ENCODE measurements at regions not wholly inside any gene's neighbourhood (a gene's known extent, or its start where the extent isn't known, plus 50 kb on each side); places are given as distances from the start of the nearest gene placed in this dataset.

GRCh38 chr9:129362287-129363000 is 184.4 kb upstream of the IER5L start:
- Histone ChIP-seq H3K27ac (no peak overlapping the region), H3K4me3 (no peak overlapping the region)
- DNase-seq (ENCODE audit: low spot score), result no peak
- TF ChIP-seq, protein P1, sequence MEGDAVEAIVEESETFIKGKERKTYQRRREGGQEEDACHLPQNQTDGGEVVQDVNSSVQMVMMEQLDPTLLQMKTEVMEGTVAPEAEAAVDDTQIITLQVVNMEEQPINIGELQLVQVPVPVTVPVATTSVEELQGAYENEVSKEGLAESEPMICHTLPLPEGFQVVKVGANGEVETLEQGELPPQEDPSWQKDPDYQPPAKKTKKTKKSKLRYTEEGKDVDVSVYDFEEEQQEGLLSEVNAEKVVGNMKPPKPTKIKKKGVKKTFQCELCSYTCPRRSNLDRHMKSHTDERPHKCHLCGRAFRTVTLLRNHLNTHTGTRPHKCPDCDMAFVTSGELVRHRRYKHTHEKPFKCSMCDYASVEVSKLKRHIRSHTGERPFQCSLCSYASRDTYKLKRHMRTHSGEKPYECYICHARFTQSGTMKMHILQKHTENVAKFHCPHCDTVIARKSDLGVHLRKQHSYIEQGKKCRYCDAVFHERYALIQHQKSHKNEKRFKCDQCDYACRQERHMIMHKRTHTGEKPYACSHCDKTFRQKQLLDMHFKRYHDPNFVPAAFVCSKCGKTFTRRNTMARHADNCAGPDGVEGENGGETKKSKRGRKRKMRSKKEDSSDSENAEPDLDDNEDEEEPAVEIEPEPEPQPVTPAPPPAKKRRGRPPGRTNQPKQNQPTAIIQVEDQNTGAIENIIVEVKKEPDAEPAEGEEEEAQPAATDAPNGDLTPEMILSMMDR (IDR thresholded peaks at IDR 0.05), result no peak

- H3K4me3 ChIP-seq, result no peak overlapping the region
- no peak overlapping the region for H3K27ac ChIP-seq
- no peak for DNase-seq (ENCODE audit: low spot score)
- TF ChIP-seq, protein P1 (IDR thresholded peaks at IDR 0.05), result no peak
Measured at GRCh38 chr9:129361196-129361595, 183.1 kb upstream of the IER5L start.

DNA sequence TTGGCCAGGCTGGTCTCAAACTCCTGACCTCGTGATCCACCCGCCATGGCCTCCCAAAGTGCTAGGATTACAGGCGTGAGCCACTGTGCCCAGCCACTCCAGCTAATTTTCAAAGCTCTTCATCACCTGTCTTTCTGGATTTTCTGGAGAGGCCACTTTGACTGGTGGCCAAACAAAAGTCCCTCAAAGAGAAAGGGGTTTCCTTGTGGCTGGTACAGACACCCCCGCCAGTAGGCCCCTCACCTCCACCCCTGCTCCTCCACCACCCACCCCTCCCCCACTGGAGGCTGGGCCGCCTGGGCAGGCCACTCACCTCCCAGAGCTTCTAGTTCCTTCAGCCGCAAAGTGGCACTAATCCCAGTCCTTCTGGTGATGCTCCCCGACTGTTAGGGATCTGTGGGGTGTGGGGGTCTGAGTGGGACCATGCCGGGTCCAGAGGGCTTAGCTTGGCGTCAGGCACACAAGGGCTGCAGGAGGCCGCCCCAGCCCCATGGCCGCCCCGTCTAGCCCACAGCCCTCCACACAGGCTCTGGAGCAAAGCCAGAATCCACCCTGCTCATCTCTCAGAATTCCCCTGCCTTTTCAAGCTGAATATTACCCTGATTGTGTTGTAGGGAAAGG is 182.0 kb upstream of the IER5L start:
- no peak overlapping the region for H3K4me3 ChIP-seq
- TF ChIP-seq, protein P1 (IDR thresholded peaks at IDR 0.05), result no peak
- H3K27ac ChIP-seq, result no peak overlapping the region
- DNase-seq (ENCODE audit: low spot score), result no peak

- Histone ChIP-seq H3K27ac (no peak overlapping the region), H3K4me3 (no peak overlapping the region)
- TF ChIP-seq, protein P1 (IDR thresholded peaks at IDR 0.05), result no peak
- DNase-seq (ENCODE audit: low spot score), result no peak
Measured at GRCh38 chr9:129359162-129359811, 181.2 kb upstream of the IER5L start.

DNA sequence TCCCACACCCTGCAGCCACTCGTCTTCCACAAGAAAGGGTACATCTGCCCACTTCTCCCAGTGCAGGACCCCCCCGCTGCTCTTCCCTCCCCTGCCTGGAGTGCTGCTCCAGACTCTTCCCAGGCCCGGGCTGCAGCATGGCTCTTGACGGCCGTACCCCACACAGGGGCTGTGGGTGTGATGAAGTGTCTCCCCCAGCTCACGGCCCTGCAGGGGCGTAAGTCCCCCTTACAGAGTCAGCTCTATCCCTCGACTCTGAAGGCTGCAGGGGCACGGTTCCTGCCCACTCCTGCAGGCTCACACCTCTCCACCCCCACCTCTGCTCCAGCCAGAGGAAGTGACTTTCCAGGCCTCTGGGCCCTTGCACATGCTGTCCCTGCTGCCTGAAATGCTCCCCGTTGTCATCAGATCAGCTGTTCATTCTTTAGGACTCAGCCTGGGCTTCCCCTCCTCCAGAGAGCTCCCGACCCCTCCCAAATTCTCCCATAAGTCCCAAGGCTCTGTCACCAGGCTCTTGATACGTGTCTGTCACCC is 180.6 kb upstream of the IER5L start:
- H3K27ac ChIP-seq, result no peak overlapping the region
- DNase-seq (ENCODE audit: low spot score), result no peak
- TF ChIP-seq, protein P1 (IDR thresholded peaks at IDR 0.05), result no peak
- no peak overlapping the region for H3K4me3 ChIP-seq

DNA sequence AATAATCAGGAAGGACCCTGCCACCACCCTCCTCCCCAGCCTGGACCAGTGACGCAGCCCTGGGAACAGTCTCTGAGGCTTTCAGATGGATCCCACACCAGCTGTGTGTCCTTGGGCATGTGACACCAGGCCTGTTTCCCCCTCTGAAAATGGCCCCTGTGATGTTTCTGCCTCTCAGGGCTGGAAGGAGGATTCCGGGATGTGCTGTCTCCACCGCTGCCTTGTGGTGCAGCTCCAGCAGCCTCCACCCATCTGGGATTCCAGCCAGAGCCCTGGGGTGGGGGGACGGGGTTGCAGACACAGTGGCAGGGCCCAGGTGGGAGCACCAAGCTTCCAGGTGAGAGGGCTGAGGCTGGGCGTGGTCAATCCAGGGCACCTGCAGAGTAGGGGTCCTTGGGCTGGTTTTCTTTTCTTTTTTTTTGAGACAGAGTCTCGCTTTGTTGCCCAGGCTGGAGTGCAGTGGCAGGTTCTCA is 179.7 kb upstream of the IER5L start:
- no peak for DNase-seq (ENCODE audit: low spot score)
- no peak overlapping the region for H3K27ac ChIP-seq
- TF ChIP-seq, protein P1 (IDR thresholded peaks at IDR 0.05), result no peak
- no peak overlapping the region for H3K4me3 ChIP-seq

All from coronary artery (tissue), 2 donors.